ENCODE measurements at regions not wholly inside any gene's neighbourhood (a gene's known extent, or its start where the extent isn't known, plus 50 kb on each side); places are given as distances from the start of the nearest gene placed in this dataset.
A peak's percentile ranks its signal among the peaks of the same experiment; 100 is the strongest.
"Not testable (repeated sequence)": the region's sequence is repeated elsewhere in the genome, so short reads cannot be mapped to it uniquely, and the experiment has no call there.

- no peaks in the 10 kb centered on the region for H3K4me1 Mint-ChIP-seq
- no peak for ATAC-seq (replicated peaks)
- no peaks in the 10 kb centered on the region for H3K36me3 Mint-ChIP-seq (ENCODE audit: low read depth)
- no peaks in the 10 kb centered on the region for H3K9me3 Mint-ChIP-seq
- H3K27me3 Mint-ChIP-seq, result no peaks in the 10 kb centered on the region
- no peak overlapping the region for H3K4me3 Mint-ChIP-seq
- no peak overlapping the region for H3K27ac Mint-ChIP-seq
These were observed 153.7 kb upstream of the FGF13 start for GRCh38 chrX:138865093-138865649.

GRCh38 chrX:138859421-138859820 is 147.9 kb upstream of the FGF13 start:
- H3K27me3 Mint-ChIP-seq, result no peaks in the 10 kb centered on the region
- H3K27ac Mint-ChIP-seq, result no peak overlapping the region
- H3K4me1 Mint-ChIP-seq, result no peaks in the 10 kb centered on the region
- H3K36me3 Mint-ChIP-seq (ENCODE audit: low read depth), result no peaks in the 10 kb centered on the region
- ATAC-seq (replicated peaks), result no peak
- H3K4me3 Mint-ChIP-seq, result no peak overlapping the region
- H3K9me3 Mint-ChIP-seq, result no peaks in the 10 kb centered on the region

- Mint-ChIP-seq H3K9me3 (no peaks in the 10 kb centered on the region), H3K27ac (no peak overlapping the region), H3K36me3 (ENCODE audit: low read depth) (no peaks in the 10 kb centered on the region)
These were observed 147.4 kb upstream of the FGF13 start for GRCh38 chrX:138858951-138859350.

GRCh38 chrX:138858438-138858837 is 146.9 kb upstream of the FGF13 start:
- H3K9me3 Mint-ChIP-seq, result no peaks in the 10 kb centered on the region
- ATAC-seq (replicated peaks), result peak; percentile 38
- no peaks in the 10 kb centered on the region for H3K27me3 Mint-ChIP-seq
- no peak overlapping the region for H3K27ac Mint-ChIP-seq
- H3K4me1 Mint-ChIP-seq, result no peaks in the 10 kb centered on the region
- no peaks in the 10 kb centered on the region for H3K36me3 Mint-ChIP-seq (ENCODE audit: low read depth)
- H3K4me3 Mint-ChIP-seq, result no peak overlapping the region

More at GRCh38 chrX:138858951-138859350, 147.4 kb upstream of the FGF13 start:
- Mint-ChIP-seq H3K4me3 (no peak overlapping the region), H3K27me3 (no peaks in the 10 kb centered on the region), H3K4me1 (no peaks in the 10 kb centered on the region)
- no peak for ATAC-seq (replicated peaks)

GRCh38 chrX:138856881-138857604 is 145.5 kb upstream of the FGF13 start:
- Mint-ChIP-seq H3K4me1 (no peaks in the 10 kb centered on the region), H3K4me3 (no peak overlapping the region), H3K9me3 (no peaks in the 10 kb centered on the region), H3K36me3 (ENCODE audit: low read depth) (no peaks in the 10 kb centered on the region), H3K27ac (no peak overlapping the region), H3K27me3 (no peaks in the 10 kb centered on the region)
- no peak for ATAC-seq (replicated peaks)

GRCh38 chrX:138853936-138854335 is 142.4 kb upstream of the FGF13 start:
- no peak for ATAC-seq (replicated peaks)
- H3K9me3 Mint-ChIP-seq, result no peaks in the 10 kb centered on the region
- H3K27ac Mint-ChIP-seq, result no peak overlapping the region
- H3K4me1 Mint-ChIP-seq, result no peaks in the 10 kb centered on the region
- no peaks in the 10 kb centered on the region for H3K36me3 Mint-ChIP-seq (ENCODE audit: low read depth)
- no peak overlapping the region for H3K4me3 Mint-ChIP-seq
- no peaks in the 10 kb centered on the region for H3K27me3 Mint-ChIP-seq

GRCh38 chrX:138849521-138849920 is 138.0 kb upstream of the FGF13 start:
- Mint-ChIP-seq H3K4me3 (no peak overlapping the region), H3K4me1 (no peaks in the 10 kb centered on the region), H3K27ac (no peak overlapping the region), H3K27me3 (no peaks in the 10 kb centered on the region), H3K36me3 (ENCODE audit: low read depth) (no peaks in the 10 kb centered on the region), H3K9me3 (no peaks in the 10 kb centered on the region)
- ATAC-seq (replicated peaks), result no peak

GRCh38 chrX:138847930-138848329 is 136.4 kb upstream of the FGF13 start:
- H3K4me3 Mint-ChIP-seq, result no peak overlapping the region
- ATAC-seq (replicated peaks), result no peak
- H3K9me3 Mint-ChIP-seq, result no peaks in the 10 kb centered on the region
- no peaks in the 10 kb centered on the region for H3K27me3 Mint-ChIP-seq
- H3K27ac Mint-ChIP-seq, result no peak overlapping the region
- no peaks in the 10 kb centered on the region for H3K4me1 Mint-ChIP-seq
- no peaks in the 10 kb centered on the region for H3K36me3 Mint-ChIP-seq (ENCODE audit: low read depth)

- Mint-ChIP-seq H3K36me3 (ENCODE audit: low read depth) (no peaks in the 10 kb centered on the region), H3K27me3 (no peaks in the 10 kb centered on the region), H3K4me3 (no peak overlapping the region), H3K4me1 (no peaks in the 10 kb centered on the region), H3K9me3 (no peaks in the 10 kb centered on the region), H3K27ac (no peak overlapping the region)
- ATAC-seq (replicated peaks), result no peak
These were observed 134.3 kb upstream of the FGF13 start for GRCh38 chrX:138845786-138846185.

GRCh38 chrX:138807400-138807799 is 95.9 kb upstream of the FGF13 start:
- H3K27me3 Mint-ChIP-seq; ATAC-seq (replicated peaks); H3K9me3 Mint-ChIP-seq; H3K36me3 Mint-ChIP-seq (ENCODE audit: low read depth); H3K4me1 Mint-ChIP-seq; H3K27ac Mint-ChIP-seq; H3K4me3 Mint-ChIP-seq: not testable (repeated sequence)

GRCh38 chrX:138794246-138794645 is 82.7 kb upstream of the FGF13 start:
- Mint-ChIP-seq H3K4me1 (no peaks in the 10 kb centered on the region), H3K4me3 (no peak overlapping the region), H3K27me3 (no peaks in the 10 kb centered on the region), H3K9me3 (peaks cover 4% of the 10 kb centered on the region), H3K36me3 (ENCODE audit: low read depth) (no peaks in the 10 kb centered on the region), H3K27ac (no peak overlapping the region)
- ATAC-seq (replicated peaks), result no peak

GRCh38 chrX:138791551-138791950 is 80.0 kb upstream of the FGF13 start:
- Mint-ChIP-seq H3K27ac (no peak overlapping the region), H3K4me3 (no peak overlapping the region), H3K27me3 (no peaks in the 10 kb centered on the region), H3K4me1 (no peaks in the 10 kb centered on the region), H3K9me3 (no peaks in the 10 kb centered on the region), H3K36me3 (ENCODE audit: low read depth) (no peaks in the 10 kb centered on the region)
- no peak for ATAC-seq (replicated peaks)

- no peak overlapping the region for H3K4me3 Mint-ChIP-seq
- no peak overlapping the region for H3K27ac Mint-ChIP-seq
- no peak for ATAC-seq (replicated peaks)
- peaks cover 6% of the 10 kb centered on the region for H3K9me3 Mint-ChIP-seq
- H3K36me3 Mint-ChIP-seq (ENCODE audit: low read depth), result no peaks in the 10 kb centered on the region
- H3K4me1 Mint-ChIP-seq, result no peaks in the 10 kb centered on the region
- H3K27me3 Mint-ChIP-seq, result no peaks in the 10 kb centered on the region
These were observed 77.3 kb upstream of the FGF13 start for GRCh38 chrX:138788771-138789170.

- H3K27me3 Mint-ChIP-seq; ATAC-seq (replicated peaks); H3K9me3 Mint-ChIP-seq; H3K4me1 Mint-ChIP-seq; H3K4me3 Mint-ChIP-seq; H3K27ac Mint-ChIP-seq; H3K36me3 Mint-ChIP-seq (ENCODE audit: low read depth): not testable (repeated sequence)
These were observed 67.0 kb upstream of the FGF13 start for GRCh38 chrX:138778576-138778909.

- H3K9me3 Mint-ChIP-seq; H3K27me3 Mint-ChIP-seq; H3K36me3 Mint-ChIP-seq (ENCODE audit: low read depth); ATAC-seq (replicated peaks); H3K27ac Mint-ChIP-seq; H3K4me1 Mint-ChIP-seq; H3K4me3 Mint-ChIP-seq: not testable (repeated sequence)
These were observed 66.5 kb upstream of the FGF13 start for GRCh38 chrX:138777908-138778575.

All from activated T-helper 17 cell treated with anti-CD3 and anti-CD28 coated beads, Interleukin-2, amount 50 U/mL, for 72 hours (primary cell).